HCT116 (cell line): ENCODE measurements at regions not wholly inside any gene's neighbourhood (a gene's known extent, or its start where the extent isn't known, plus 50 kb on each side); places are given as distances from the start of the nearest gene placed in this dataset.

Experiments used
- ATAC-seq: fragments of 200-7000 bp; cut with Tn5 transposase; 2 replicates; pipeline ENCODE4 v1.9.1; 2020; ENCODE audit warnings: mild to moderate bottlenecking, moderate library complexity
- BruUV-seq: library from RNA; stranded (reverse); fragments of 400-500 nt; replicated peaks from 2 replicates; lab custom pipeline; 2021; lab: Mats Ljungman, UMichigan
- CTCF ChIA-PET: fragments of 300-600 bp; sonication (Branson Sonifier 250); formaldehyde crosslinking; loops from one replicate; lab custom pipeline; 2021; ENCODE audit warnings: antibody characterized with exemption; lab: Charles Lee
- POLR2A ChIA-PET: fragments of 300-600, 350-600 bp; sonication (Branson Sonifier 250); formaldehyde crosslinking; loops from one replicate; lab custom pipeline; 2021; ENCODE audit warnings: antibody characterized with exemption; lab: Charles Lee
- RAD21 ChIA-PET, 2 experiments: fragments of 300-600 bp; sonication (Branson Sonifier 250); formaldehyde crosslinking; loops; one replicate each; lab custom pipeline; 2023; ENCODE audit warnings: low total read pairs in 2 of 2; ENCODE audit not compliant: uncharacterized antibody in 2 of 2, unreplicated experiment in 2 of 2, low non-redundant PET in 1 of 2; lab: Charles Lee
- DNase-seq: peaks from one replicate; pipeline ENCODE4 v3.0.0-alpha.2; 2010; ENCODE audit warnings: low read depth, low spot score
- H2AFZ ChIP-seq: fragments of 200-600 bp; shearing (Covaris generic), sonication (generic); 2 replicates; pipeline ENCODE4 v1.6.1; 2017; ENCODE audit warnings: low read depth, mixed run types, mixed read lengths, antibody characterized with exemption, low read length; ENCODE audit not compliant: poor library complexity, severe bottlenecking
- H3K27ac ChIP-seq: 2 replicates; pipeline ENCODE4 v1.5.1; 2012; ENCODE audit warnings: low read depth, low read length
- H3K27me3 ChIP-seq: fragments of 200-600 bp; sonication (generic); 2 replicates; pipeline ENCODE4 v1.6.1; 2016; ENCODE audit warnings: mixed run types, low read length, mixed read lengths; ENCODE audit not compliant: insufficient read depth
- H3K36me3 ChIP-seq, 2 experiments: fragments of 200-500 bp in 1 of 2; fragments of 200-600 bp in 1 of 2; sonication (Bioruptor generic) in 1 of 2; sonication (generic) in 1 of 2; 2 replicates each; pipeline versions ENCODE4 v1.5.1 to v1.6.1; 2014 to 2016; ENCODE audit warnings: low read length in 2 of 2, inconsistent platforms in 1 of 2, mixed read lengths in 1 of 2, mixed run types in 1 of 2; ENCODE audit not compliant: insufficient read depth in 2 of 2, control insufficient read depth in 1 of 2
- H3K4me1 ChIP-seq, 2 experiments: fragments of 200-600 bp in 1 of 2; sonication (generic) in 1 of 2; 2 replicates each; pipeline versions ENCODE4 v1.5.1 to v1.6.1; 2012 to 2017; ENCODE audit warnings: low read length in 2 of 2, inconsistent platforms in 1 of 2, mild to moderate bottlenecking in 1 of 2, mixed read lengths in 1 of 2, mixed run types in 1 of 2, moderate library complexity in 1 of 2; ENCODE audit not compliant: insufficient read depth in 2 of 2, control insufficient read depth in 1 of 2
- H3K4me2 ChIP-seq: fragments of 200-600 bp; sonication (generic); 2 replicates; pipeline ENCODE4 v1.6.1; 2017; ENCODE audit warnings: mixed run types, low read length, mixed read lengths
- H3K4me3 ChIP-seq, 2 experiments: fragments of 200-600 bp in 1 of 2; sonication (generic) in 1 of 2; replicated peaks in 1 of 2; 2 replicates each; pipeline ENCODE4 v1.5.1; 2011 to 2016; ENCODE audit warnings: low read length in 2 of 2, control low read depth in 1 of 2, low read depth in 1 of 2, mild to moderate bottlenecking in 1 of 2, mixed read lengths in 1 of 2, mixed run types in 1 of 2
- H3K79me2 ChIP-seq: fragments of 200-600 bp; sonication (generic); 2 replicates; pipeline ENCODE4 v1.6.1; 2017; ENCODE audit warnings: mild to moderate bottlenecking, mixed run types, low read length, moderate library complexity, mixed read lengths; ENCODE audit not compliant: insufficient read depth
- H3K9ac ChIP-seq: fragments of 200-600 bp; sonication (generic); 2 replicates; pipeline ENCODE4 v1.6.1; 2016; ENCODE audit warnings: low read length, mixed read lengths
- H3K9me2 ChIP-seq: fragments of 200-600 bp; sonication (generic), shearing (Covaris generic); 2 replicates; pipeline ENCODE4 v1.6.1; 2017; ENCODE audit warnings: mixed run types, mild to moderate bottlenecking, moderate library complexity; ENCODE audit not compliant: insufficient read depth
- H3K9me3 ChIP-seq, 2 experiments: fragments of 200-500 bp in 1 of 2; fragments of 200-600 bp in 1 of 2; sonication (Bioruptor generic) in 1 of 2; sonication (generic) in 1 of 2; 2 replicates each; pipeline ENCODE4 v1.6.1; 2014 to 2017; ENCODE audit warnings: low read length in 2 of 2, mixed read lengths in 2 of 2, inconsistent platforms in 1 of 2, low read depth in 1 of 2, mild to moderate bottlenecking in 1 of 2, mixed run types in 1 of 2, moderate library complexity in 1 of 2; ENCODE audit not compliant: control insufficient read depth in 1 of 2, insufficient read depth in 1 of 2
- H4K20me1 ChIP-seq: fragments of 200-600 bp; sonication (generic), shearing (Covaris generic); 2 replicates; pipeline ENCODE4 v1.6.1; 2017; ENCODE audit warnings: mixed run types, mild to moderate bottlenecking, moderate library complexity; ENCODE audit not compliant: insufficient read depth
- EZH2 ChIP-seq: fragments of 200-600 bp; sonication (generic); IDR thresholded peaks from 2 replicates; pipeline ENCODE4 v1.6.1; 2017; ENCODE audit warnings: antibody characterized with exemption, mixed run types
- EZH2phosphoT487 ChIP-seq: fragments of 200-600 bp; IDR thresholded peaks from 2 replicates; pipeline ENCODE4 v1.6.1; 2018; ENCODE audit warnings: antibody characterized with exemption, borderline replicate concordance
- POLR2A ChIP-seq: IDR thresholded peaks from 2 replicates; pipeline ENCODE4 v1.7.0; 2011; ENCODE audit warnings: borderline replicate concordance; ENCODE audit not compliant: insufficient read depth, insufficient read length; ENCODE audit errors: extremely low read depth
- RAD21 ChIP-seq: IDR thresholded peaks from 2 replicates; pipeline ENCODE4 v1.6.1; 2012; ENCODE audit warnings: low read depth, mild to moderate bottlenecking
- SP1 ChIP-seq: IDR thresholded peaks from 2 replicates; pipeline ENCODE4 v1.6.1; 2012; ENCODE audit warnings: low read depth
- ZFX ChIP-seq: fragments of 450-650 bp; IDR thresholded peaks from 2 replicates; pipeline ENCODE4 v1.6.1; 2017
- ZNF274 ChIP-seq: fragments of 200-500 bp; sonication (Bioruptor generic); IDR thresholded peaks from 2 replicates; pipeline ENCODE4 v1.6.1; 2014; ENCODE audit warnings: mild to moderate bottlenecking, low read depth, low read length, inconsistent platforms
- intact Hi-C: fragments of 100-400 bp; cut with micrococcal nuclease; formaldehyde crosslinking; loops from 2 replicates; pipeline ENCODE4 v1.10.0; 2022
- TF ChIP-seq, protein P1 (sequence below): IDR thresholded peaks from 2 replicates; pipeline ENCODE4 v1.6.1; 2012; ENCODE audit warnings: low read depth
- TF ChIP-seq, protein P2 (sequence below): IDR thresholded peaks from 2 replicates; pipeline ENCODE4 v1.6.1; 2012
- TF ChIP-seq, protein P3 (sequence below), 3 experiments: fragments of 200-600 bp in 1 of 3; sonication (generic) in 1 of 3; IDR thresholded peaks in 2 of 3; conservative IDR thresholded peaks in 1 of 3; 2 replicates each; pipeline ENCODE4 v1.5.1; 2012 to 2017; ENCODE audit warnings: low read depth in 2 of 3, low read length in 2 of 3, antibody characterized with exemption in 1 of 3, borderline replicate concordance in 1 of 3, control low read depth in 1 of 3, mild to moderate bottlenecking in 1 of 3, mixed read lengths in 1 of 3, mixed run types in 1 of 3, moderate library complexity in 1 of 3; ENCODE audit not compliant: insufficient read depth in 1 of 3

DNA sequence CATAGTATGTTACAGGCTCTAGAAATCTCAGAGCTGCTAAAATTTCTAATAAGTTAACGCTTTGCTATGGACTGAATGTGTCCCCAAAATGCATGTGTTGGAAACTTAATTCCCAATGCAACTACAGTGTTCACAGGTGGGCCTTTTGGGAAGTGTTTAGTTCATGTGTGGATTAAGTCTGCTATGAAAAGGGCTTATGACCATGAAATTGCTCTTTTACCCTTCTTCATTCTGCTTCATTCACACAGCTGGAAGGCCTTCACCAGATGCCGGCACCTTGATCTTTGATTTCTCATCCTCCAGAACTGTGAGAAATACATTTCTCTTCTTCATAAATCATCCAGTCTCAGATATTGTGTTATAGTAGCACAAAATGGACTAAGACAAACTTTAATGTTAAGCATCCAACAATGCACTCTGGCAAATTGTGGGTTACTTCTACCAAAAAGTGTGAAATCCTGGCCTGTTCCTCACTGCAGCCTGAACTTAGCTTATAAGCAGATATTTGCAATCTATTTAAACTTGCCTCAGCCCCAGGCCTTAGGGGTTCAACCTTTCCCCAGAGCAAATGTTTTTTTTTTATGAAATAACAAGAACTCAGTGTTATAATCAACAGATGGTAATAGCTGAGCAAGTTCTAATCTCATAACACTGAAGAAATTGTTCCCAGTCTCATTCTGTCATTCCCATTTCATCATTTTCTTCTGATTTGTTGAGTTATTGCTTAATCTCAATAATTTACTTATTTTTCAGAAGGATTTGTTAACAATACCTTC is 523.6 kb downstream of the KIF20B start (continued):
- TF ChIP-seq, protein P1, sequence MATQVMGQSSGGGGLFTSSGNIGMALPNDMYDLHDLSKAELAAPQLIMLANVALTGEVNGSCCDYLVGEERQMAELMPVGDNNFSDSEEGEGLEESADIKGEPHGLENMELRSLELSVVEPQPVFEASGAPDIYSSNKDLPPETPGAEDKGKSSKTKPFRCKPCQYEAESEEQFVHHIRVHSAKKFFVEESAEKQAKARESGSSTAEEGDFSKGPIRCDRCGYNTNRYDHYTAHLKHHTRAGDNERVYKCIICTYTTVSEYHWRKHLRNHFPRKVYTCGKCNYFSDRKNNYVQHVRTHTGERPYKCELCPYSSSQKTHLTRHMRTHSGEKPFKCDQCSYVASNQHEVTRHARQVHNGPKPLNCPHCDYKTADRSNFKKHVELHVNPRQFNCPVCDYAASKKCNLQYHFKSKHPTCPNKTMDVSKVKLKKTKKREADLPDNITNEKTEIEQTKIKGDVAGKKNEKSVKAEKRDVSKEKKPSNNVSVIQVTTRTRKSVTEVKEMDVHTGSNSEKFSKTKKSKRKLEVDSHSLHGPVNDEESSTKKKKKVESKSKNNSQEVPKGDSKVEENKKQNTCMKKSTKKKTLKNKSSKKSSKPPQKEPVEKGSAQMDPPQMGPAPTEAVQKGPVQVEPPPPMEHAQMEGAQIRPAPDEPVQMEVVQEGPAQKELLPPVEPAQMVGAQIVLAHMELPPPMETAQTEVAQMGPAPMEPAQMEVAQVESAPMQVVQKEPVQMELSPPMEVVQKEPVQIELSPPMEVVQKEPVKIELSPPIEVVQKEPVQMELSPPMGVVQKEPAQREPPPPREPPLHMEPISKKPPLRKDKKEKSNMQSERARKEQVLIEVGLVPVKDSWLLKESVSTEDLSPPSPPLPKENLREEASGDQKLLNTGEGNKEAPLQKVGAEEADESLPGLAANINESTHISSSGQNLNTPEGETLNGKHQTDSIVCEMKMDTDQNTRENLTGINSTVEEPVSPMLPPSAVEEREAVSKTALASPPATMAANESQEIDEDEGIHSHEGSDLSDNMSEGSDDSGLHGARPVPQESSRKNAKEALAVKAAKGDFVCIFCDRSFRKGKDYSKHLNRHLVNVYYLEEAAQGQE: no peak
- TF ChIP-seq ZFX: no peak; the same call in 1 of the 2 replicates

DNA sequence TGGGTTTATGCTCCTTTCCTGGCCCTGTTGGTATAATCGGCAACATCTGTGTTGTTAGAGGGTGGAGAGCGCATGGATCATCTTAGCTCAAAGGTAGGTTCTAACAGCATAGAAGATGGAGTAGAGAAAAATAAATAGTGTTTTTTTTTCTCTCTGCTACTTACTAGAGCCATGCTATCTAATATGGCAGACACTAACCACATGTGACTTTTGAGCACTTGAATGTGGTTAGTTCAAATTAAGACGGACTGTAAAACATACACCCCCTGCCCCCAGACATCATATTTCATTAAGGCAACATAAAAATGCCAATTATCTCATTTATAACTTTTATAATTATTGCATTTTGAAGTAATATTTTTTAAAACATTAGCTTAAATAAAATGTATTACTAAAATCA is 525.1 kb downstream of the KIF20B start:
- peak overlapping the region; percentile 75 for H2AFZ ChIP-seq
- BruUV-seq: TSS peak; percentile 51

More for the DNA sequence above, 525.1 kb downstream of the KIF20B start:
- no peak for TF ChIP-seq EZH2
- no peak for TF ChIP-seq RAD21
- TF ChIP-seq SP1: no peak
- no peak for TF ChIP-seq EZH2phosphoT487
- TF ChIP-seq POLR2A: no peak
- TF ChIP-seq, protein P2, sequence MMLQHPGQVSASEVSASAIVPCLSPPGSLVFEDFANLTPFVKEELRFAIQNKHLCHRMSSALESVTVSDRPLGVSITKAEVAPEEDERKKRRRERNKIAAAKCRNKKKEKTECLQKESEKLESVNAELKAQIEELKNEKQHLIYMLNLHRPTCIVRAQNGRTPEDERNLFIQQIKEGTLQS: no peak
- TF ChIP-seq, protein P3, sequence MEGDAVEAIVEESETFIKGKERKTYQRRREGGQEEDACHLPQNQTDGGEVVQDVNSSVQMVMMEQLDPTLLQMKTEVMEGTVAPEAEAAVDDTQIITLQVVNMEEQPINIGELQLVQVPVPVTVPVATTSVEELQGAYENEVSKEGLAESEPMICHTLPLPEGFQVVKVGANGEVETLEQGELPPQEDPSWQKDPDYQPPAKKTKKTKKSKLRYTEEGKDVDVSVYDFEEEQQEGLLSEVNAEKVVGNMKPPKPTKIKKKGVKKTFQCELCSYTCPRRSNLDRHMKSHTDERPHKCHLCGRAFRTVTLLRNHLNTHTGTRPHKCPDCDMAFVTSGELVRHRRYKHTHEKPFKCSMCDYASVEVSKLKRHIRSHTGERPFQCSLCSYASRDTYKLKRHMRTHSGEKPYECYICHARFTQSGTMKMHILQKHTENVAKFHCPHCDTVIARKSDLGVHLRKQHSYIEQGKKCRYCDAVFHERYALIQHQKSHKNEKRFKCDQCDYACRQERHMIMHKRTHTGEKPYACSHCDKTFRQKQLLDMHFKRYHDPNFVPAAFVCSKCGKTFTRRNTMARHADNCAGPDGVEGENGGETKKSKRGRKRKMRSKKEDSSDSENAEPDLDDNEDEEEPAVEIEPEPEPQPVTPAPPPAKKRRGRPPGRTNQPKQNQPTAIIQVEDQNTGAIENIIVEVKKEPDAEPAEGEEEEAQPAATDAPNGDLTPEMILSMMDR (IDR thresholded peaks at IDR 0.05 in 2 of 3, conservative IDR thresholded peaks at IDR 0.05 in 1 of 3; ENCODE audit: borderline replicate concordance in 1 of 3, insufficient read depth in 1 of 3, low read depth in 2 of 3, low read length in 2 of 3): no peak
- TF ChIP-seq ZNF274: no peak
- no peak for ATAC-seq
- CTCF ChIA-PET: no interaction called here
- no peaks in the 10 kb centered on the region for H3K79me2 ChIP-seq
- H3K4me1 ChIP-seq: peaks cover 46 to 68% of the 10 kb centered on the region in 2 experiments
- POLR2A ChIA-PET: interaction anchor here (3.1 kb wide), 1 partner anchor 88 kb away, joined by 9 read pairs; no protein-coding TSS in a partner anchor
- intact Hi-C loops: loop anchor here (5.0 to 10.0 kb wide), 4 partner anchors 91 to 628 kb away; partner anchors contain the start of gene HTR7
- no peaks in the 10 kb centered on the region for H3K9me2 ChIP-seq
- H4K20me1 ChIP-seq: no peaks in the 10 kb centered on the region
- H3K9ac ChIP-seq: peak overlapping the region; percentile 58
- 0 out of 4 replicates have a peak, but pooled peaks cover 0 to 4% of the 10 kb centered on the region in 2 experiments for H3K9me3 ChIP-seq
- no peak for DNase-seq
- no peak overlapping the region for H3K4me3 ChIP-seq
- peak overlapping the region; percentile 62; the same call in 1 of the 2 replicates for H3K4me2 ChIP-seq
- peak overlapping the region; percentile 94 for H3K27ac ChIP-seq
- H3K27me3 ChIP-seq: no peaks in the 10 kb centered on the region
- RAD21 ChIA-PET: interaction anchor here in 1 of 2 experiments (0.6 kb wide), 1 partner anchor 433 kb away, joined by 3 read pairs; no protein-coding TSS in a partner anchor
- peaks cover 0 to 32% of the 10 kb centered on the region in 2 experiments; a peak in 2 of 4 replicates for H3K36me3 ChIP-seq
